OCI-LY7 (cell line): ENCODE measurements at regions not wholly inside any gene's neighbourhood (a gene's known extent, or its start where the extent isn't known, plus 50 kb on each side); places are given as distances from the start of the nearest gene placed in this dataset.

ENCODE experiments used
- EZH2phosphoT487 ChIP-seq: fragments of 200-600 bp; sonication (generic); IDR thresholded peaks from 2 replicates; pipeline ENCODE4 v1.6.1; 2018; ENCODE audit warnings: low read depth, borderline replicate concordance, mild to moderate bottlenecking, mixed run types, antibody characterized with exemption, low read length, moderate library complexity, mixed read lengths
- TF ChIP-seq, protein P1 (sequence below): fragments of 200-600 bp; sonication (generic); conservative IDR thresholded peaks from 2 replicates; pipeline ENCODE4 v1.5.1; 2014; ENCODE audit warnings: mild to moderate bottlenecking, antibody characterized with exemption, low read length, moderate library complexity, mixed read lengths

GRCh38 chr13:72132075-72132474, 265.1 kb upstream of the DACH1 start:
- TF ChIP-seq, protein P1, sequence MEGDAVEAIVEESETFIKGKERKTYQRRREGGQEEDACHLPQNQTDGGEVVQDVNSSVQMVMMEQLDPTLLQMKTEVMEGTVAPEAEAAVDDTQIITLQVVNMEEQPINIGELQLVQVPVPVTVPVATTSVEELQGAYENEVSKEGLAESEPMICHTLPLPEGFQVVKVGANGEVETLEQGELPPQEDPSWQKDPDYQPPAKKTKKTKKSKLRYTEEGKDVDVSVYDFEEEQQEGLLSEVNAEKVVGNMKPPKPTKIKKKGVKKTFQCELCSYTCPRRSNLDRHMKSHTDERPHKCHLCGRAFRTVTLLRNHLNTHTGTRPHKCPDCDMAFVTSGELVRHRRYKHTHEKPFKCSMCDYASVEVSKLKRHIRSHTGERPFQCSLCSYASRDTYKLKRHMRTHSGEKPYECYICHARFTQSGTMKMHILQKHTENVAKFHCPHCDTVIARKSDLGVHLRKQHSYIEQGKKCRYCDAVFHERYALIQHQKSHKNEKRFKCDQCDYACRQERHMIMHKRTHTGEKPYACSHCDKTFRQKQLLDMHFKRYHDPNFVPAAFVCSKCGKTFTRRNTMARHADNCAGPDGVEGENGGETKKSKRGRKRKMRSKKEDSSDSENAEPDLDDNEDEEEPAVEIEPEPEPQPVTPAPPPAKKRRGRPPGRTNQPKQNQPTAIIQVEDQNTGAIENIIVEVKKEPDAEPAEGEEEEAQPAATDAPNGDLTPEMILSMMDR = no peak
- TF ChIP-seq EZH2phosphoT487 = no peak
